GM18951 (cell line): ENCODE measurements at regions not wholly inside any gene's neighbourhood (a gene's known extent, or its start where the extent isn't known, plus 50 kb on each side); places are given as distances from the start of the nearest gene placed in this dataset.

ENCODE experiments used
- POLR2A ChIP-seq: IDR thresholded peaks from 4 replicates; pipeline ENCODE4 v1.6.1; 2011; ENCODE audit warnings: mild to moderate bottlenecking; ENCODE audit not compliant: insufficient read length, insufficient read depth; ENCODE audit errors: extremely low read depth
- in situ Hi-C: fragments of 300-500 bp; cut with MboI; formaldehyde crosslinking; loops from one replicate; pipeline ENCODE4 v1.12.0; 2022; ENCODE audit warnings: low sequenced_read_pairs, mixed read lengths, inconsistent platforms; ENCODE audit not compliant: unreplicated experiment

DNA sequence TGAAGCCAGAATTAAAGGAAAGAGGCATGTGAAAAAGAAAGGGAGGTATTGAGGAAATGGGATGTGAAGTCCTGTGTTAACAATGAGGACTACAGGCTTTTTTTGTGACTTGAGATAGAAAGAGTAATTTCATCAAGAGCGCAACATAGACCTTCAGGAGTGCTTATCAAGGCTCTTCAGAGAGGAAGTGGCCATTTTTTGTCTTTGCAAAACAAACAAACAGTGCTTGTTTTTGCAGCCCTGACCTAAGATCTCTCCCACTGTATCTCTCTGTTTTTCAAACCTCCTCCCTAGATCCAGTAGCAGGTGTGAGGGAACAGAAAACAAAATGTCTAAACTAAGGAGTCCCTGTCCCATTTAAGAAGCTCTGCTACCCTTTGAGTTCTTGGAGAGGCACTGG lies 710.3 kb upstream of the MARCKS start:
- TF ChIP-seq POLR2A, result no peak
- in situ Hi-C loops, result no loop called here

GRCh38 chr6:113147544-113147943 lies 709.6 kb upstream of the MARCKS start:
- in situ Hi-C loops, result no loop called here
- TF ChIP-seq POLR2A, result no peak

- in situ Hi-C loops, result no loop called here
- no peak for TF ChIP-seq POLR2A
Measured at GRCh38 chr6:113148566-113148965, 708.6 kb upstream of the MARCKS start.

DNA sequence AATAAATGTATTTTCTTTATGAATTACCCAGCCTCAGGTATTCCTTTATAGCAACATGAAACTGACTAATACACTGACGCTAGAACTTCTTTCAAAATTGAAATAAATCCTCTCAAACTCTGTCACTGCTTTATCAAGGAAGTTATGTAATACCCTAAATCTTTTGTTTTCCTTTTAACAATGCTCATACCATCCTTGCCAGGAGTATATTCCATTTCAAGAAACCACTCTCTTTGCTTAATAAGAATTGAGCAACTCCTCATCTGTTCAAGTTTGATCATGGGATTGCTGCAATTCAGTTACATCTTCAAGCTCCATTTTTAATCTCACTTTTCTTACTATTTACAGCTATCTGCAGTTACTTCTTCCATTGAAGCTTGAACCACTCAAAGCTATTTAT lies 707.6 kb upstream of the MARCKS start:
- TF ChIP-seq POLR2A, result no peak
- in situ Hi-C loops, result no loop called here

- in situ Hi-C loops, result no loop called here
- TF ChIP-seq POLR2A, result no peak
Measured at GRCh38 chr6:113160306-113161017, 696.7 kb upstream of the MARCKS start.

- in situ Hi-C loops, result no loop called here
- TF ChIP-seq POLR2A, result no peak
Measured at GRCh38 chr6:113161018-113161315, 696.2 kb upstream of the MARCKS start.

DNA sequence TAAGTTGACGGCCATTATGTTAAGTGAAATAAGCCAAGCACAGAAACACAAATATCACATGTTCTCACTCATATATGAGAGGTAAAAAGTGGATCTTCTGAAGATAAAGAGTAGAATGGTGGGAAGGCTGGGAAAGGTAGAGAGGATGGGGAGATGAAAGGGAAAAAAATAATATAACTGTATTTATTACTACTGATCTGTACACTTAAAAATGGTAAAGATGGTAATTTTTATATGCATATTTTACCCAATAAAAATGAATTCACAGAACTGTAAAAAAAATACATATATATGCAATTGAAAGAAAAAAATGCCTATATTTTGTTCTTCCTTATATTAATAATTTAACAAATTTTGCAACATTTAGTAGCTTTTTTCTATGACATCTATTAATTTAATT lies 694.4 kb upstream of the MARCKS start:
- TF ChIP-seq POLR2A, result no peak
- in situ Hi-C loops, result no loop called here

DNA sequence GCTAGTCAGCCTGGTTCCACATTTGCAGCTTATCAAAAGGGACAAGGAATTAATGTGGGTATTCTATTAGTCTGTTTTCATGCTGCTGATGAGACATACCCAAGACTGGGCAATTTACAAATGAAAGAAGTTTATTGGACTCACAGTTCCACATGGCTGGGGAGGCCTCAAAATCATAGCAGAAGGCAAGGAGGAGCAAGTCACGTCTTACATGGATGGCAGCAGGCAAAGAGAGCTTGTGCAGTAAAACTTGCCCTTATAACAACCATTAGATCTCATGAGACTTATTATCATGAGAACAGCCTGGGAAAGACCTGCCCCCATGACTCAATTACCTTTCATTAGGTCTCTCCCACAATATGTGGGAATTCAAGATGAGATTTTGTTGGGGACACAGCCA lies 689.1 kb upstream of the MARCKS start:
- in situ Hi-C loops, result no loop called here
- no peak for TF ChIP-seq POLR2A

GRCh38 chr6:113169484-113169883 lies 687.7 kb upstream of the MARCKS start:
- TF ChIP-seq POLR2A, result no peak

DNA sequence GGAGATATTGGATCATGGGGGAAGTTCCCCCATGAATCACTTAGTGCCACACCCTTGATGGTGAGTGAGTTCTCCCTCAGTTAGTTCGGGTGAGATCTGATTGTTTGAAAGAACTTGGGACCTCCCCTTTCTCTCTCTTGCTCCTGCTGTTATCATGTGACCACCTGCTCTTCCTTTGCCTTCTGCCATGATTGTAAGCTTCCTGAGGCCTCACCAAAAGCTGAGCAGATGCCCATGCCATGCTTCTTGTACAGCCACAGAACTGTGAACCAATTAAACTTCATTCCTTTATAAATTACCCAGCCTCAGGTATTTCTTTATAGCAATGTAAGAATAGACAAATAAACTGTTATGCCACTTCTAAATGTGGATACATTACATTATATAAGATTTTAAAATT lies 686.7 kb upstream of the MARCKS start:
- in situ Hi-C loops, result no loop called here
- no peak for TF ChIP-seq POLR2A

More at GRCh38 chr6:113169484-113169883, 687.7 kb upstream of the MARCKS start:
- in situ Hi-C loops, result no loop called here

- in situ Hi-C loops, result no loop called here
- no peak for TF ChIP-seq POLR2A
Measured at GRCh38 chr6:113171882-113172281, 685.3 kb upstream of the MARCKS start.

GRCh38 chr6:113172531-113172966 lies 684.6 kb upstream of the MARCKS start:
- in situ Hi-C loops, result no loop called here
- no peak for TF ChIP-seq POLR2A

- TF ChIP-seq POLR2A, result no peak
- in situ Hi-C loops, result no loop called here
Measured at GRCh38 chr6:113178349-113178748, 678.8 kb upstream of the MARCKS start.

GRCh38 chr6:113181164-113181563 lies 676.0 kb upstream of the MARCKS start:
- TF ChIP-seq POLR2A, result no peak
- in situ Hi-C loops, result no loop called here
